ENCODE measurements at regions not wholly inside any gene's neighbourhood (a gene's known extent, or its start where the extent isn't known, plus 50 kb on each side); places are given as distances from the start of the nearest gene placed in this dataset.
"Not testable (repeated sequence)": the region's sequence is repeated elsewhere in the genome, so short reads cannot be mapped to it uniquely, and the experiment has no call there.

DNA sequence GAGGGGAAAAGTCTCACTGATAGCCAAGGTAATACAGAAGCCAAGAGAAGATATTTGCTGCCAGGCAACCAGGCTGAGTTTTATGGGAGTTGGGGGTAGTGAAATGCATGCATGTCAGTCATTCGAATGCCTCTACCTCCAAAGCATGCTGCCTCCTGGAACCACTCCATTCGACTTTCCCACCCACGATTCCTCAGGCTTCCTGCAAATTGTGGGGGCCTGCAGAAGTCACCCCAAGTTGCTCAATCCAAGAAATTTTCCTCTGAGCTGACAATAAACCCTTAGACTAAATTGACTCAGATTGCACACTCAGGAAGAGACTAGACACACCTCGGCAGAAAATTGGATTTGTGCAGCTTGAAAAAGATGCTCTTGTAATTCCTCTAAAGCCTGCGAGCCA, 73.6 kb upstream of the GRK3 start:
- Mint-ChIP-seq H3K9me3 (peaks cover 6 to 7% of the 10 kb centered on the region in 2 donors), H3K36me3 (peaks cover 0 to 41% of the 10 kb centered on the region in 2 donors), H3K27ac (no peak overlapping the region)
- no peak for ATAC-seq
- no peak for DNase-seq (ENCODE audit: low spot score in 2 of 2)

DNA sequence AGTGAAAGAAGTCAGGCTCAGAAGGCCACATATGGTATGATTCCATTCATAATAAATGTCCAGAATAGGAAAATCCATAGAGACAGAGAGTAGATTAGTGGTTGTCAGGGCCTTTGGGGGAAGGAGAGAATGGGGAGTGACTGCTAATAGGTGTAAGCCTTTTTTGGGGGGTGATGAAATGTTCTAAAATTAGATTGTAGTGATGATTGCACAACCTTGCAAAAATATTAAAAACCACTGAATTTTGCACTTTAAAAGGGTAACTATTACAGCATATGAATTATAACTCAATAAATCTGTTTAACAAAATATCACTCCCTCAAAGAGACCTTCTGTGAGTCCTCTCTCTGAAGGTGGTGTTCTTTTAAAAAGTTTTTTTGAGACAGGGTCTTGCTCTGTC, 72.3 kb upstream of the GRK3 start:
- H3K9me3 Mint-ChIP-seq, result peaks cover 2 to 7% of the 10 kb centered on the region in 2 donors
- ATAC-seq (no peak), DNase-seq (ENCODE audit: low spot score in 2 of 2) (no peak)
- H3K36me3 Mint-ChIP-seq, result peaks cover 0 to 28% of the 10 kb centered on the region in 2 donors
- no peak overlapping the region for H3K27ac Mint-ChIP-seq

DNA sequence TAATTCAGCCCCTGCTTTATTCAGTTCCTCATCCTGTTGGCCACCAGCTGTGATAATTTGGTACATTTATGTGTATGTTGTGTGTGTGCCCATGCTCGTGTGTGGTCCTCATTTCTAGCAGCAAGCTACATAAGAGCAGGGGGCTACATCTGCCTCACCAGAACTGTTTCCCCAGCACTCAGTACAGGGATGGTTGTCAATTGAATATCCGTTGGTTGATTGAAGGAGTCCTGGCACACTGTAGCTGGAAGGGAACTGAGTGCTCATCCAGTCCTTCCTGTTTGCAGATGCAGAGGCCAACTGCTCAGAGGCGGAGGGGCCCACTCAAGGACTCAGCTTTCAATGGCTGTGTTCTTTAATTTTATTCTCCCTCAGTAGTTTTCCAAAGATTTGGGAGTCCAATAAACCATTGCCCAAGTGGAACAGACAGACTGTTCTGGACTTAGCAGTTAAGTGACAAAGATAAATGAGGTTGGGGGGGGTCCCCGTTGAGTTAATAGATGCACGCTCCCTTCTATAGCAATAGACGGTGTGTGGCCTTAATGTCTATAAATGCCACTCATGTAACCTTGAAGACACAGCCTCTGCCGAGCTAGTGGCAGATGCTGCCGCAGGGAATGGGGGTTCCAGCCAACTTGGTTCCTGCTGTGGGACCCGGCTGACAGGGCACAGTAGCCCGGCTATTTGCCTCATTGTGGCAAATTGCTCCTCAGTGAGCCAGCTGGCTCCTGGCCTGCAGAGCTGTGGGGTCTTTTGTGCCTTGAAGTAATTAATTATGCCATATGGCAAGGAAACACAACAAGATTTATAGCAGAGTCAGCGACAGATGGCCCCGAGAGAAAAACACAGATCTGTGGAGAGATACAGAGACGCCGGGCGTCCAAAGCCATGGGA, 71.4 kb upstream of the GRK3 start:
- no peak for ATAC-seq
- H3K27ac Mint-ChIP-seq, result no peak overlapping the region
- DNase-seq (ENCODE audit: low spot score in 2 of 2), result no peak
- H3K36me3 Mint-ChIP-seq, result peaks cover 0 to 24% of the 10 kb centered on the region in 2 donors
- H3K9me3 Mint-ChIP-seq, result peaks cover 0 to under 1% of the 10 kb centered on the region in 2 donors

DNA sequence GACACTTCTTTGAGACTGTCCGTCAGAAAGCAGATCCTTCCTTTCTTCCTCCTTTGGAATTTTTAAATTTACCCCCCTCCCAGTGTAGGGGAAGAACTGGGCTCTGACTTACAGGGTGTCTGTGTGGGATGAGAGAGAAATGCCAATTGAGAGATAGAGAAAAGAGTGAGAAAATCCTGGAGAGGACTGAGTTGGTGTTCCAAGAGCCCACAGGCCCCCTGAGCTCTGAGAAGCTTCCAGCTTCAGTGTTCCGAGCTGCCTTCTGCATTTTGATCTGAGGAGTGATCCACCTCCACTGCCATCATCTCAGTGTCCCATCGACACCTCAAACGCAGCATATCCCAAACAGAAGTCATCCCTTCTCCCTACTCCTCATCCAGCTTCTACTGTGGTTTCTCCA, 70.7 kb upstream of the GRK3 start:
- no peak for ATAC-seq
- no peak for DNase-seq (ENCODE audit: low spot score in 2 of 2)
- Mint-ChIP-seq H3K27ac (no peak overlapping the region), H3K9me3 (no peaks in the 10 kb centered on the region), H3K36me3 (peaks cover 0 to 21% of the 10 kb centered on the region in 2 donors)

DNA sequence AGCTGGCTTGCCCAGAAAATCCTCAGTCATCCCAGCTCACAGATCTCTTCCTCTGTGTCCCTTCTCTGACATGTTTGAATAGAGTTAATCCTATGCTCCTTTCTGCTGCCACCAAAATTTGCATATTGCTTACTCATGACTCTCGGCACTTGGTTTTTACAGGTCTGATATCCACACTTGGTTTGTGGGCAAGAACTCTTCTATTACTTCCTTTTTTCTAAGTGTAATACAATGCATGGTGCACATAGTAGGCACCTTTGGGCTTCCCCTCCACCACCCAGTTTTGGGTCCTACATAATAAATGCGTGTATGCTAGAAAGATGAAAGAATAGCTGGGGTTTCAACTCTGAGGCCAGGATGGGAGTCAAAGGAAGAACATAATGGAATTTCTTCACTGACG, 69.7 kb upstream of the GRK3 start:
- DNase-seq (ENCODE audit: low spot score in 2 of 2), result no peak
- ATAC-seq, result peak in 1 of 2 donors; percentile 36
- no peak overlapping the region for H3K27ac Mint-ChIP-seq

DNA sequence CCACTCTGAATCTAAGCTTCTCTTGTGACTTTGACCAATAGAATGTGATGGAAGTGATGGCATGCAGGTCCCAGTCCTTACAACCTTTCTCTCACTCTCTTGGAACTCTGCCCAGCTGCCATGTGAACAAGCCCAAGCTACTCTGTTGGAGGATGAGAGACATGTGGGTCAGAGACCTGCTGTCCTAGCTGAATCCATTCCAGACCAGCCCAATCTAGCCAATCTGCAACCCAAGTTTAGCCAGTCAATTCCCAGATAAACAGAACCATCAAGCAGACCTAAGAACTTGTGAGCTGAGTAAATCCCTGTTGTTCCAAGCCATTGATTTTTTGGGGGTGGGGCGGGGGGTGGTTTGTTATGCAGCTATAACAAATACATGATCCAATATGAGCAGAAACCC, 69.2 kb upstream of the GRK3 start:
- Mint-ChIP-seq H3K27ac (no peak overlapping the region), H3K36me3 (peaks cover 0 to 10% of the 10 kb centered on the region in 2 donors), H3K9me3 (no peaks in the 10 kb centered on the region)
- no peak for ATAC-seq
- DNase-seq (ENCODE audit: low spot score in 2 of 2), result no peak

More for the DNA sequence above, 69.7 kb upstream of the GRK3 start:
- Mint-ChIP-seq H3K36me3 (peaks cover 0 to 15% of the 10 kb centered on the region in 2 donors), H3K9me3 (no peaks in the 10 kb centered on the region)

DNA sequence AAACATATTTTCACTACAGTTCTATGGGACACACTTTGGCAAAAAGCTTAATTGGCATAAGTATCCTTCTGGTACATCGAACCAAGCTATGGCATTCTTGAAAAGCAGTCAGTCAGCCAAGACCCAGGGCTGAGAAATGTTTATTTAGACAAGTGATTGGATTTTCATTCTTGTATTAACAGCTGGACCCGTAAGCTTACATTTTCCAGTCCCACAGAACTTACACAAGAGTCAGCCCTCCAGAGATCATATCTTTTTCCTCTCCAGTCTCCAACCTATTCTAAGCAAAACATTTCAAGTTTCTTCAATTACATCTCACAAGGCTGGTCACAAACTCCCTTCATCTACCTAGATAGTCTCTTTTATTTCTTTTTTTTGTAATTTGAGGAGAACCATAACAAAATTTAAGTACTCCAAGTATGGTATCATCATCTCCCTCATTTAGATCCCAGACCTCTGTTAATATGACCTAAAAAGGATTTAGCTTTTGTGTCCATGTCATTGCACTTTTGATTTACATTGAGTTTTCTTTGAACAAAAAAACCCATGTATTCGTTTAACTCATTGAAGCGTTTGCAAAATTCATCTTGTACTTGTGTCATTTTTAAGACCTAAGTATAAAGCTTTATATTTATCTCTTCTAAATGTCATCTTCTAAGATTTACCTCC, 67.9 kb upstream of the GRK3 start:
- no peak overlapping the region for H3K27ac Mint-ChIP-seq
- peaks cover 0 to 10% of the 10 kb centered on the region in 2 donors for H3K36me3 Mint-ChIP-seq
- no peaks in the 10 kb centered on the region for H3K9me3 Mint-ChIP-seq
- no peak for DNase-seq (ENCODE audit: low spot score in 2 of 2)
- ATAC-seq, result no peak

DNA sequence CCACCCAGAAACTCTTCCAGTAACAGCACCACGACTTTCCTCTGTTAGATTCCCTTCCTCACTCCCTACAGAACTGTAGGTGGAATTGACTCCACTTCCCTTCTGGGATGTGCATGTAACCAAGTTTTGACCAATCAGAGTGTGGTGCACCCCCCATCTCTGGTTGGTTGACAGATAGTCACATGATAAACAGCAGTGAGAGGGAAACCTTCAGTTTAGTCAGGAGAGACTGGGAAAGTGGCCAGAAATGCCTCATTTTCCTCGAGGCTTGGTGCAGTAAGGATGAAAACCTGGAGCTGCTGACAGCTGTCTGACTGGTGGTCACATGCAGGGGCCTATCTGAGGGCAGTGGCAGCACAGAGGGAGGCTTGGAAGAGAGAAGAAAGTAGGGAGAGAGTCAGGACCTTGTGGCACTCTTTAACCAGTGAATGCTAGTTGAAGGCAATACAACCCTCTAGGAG, 67.3 kb upstream of the GRK3 start:
- ATAC-seq (no peak), DNase-seq (ENCODE audit: low spot score in 2 of 2) (no peak)
- Mint-ChIP-seq H3K9me3 (no peaks in the 10 kb centered on the region), H3K27ac (no peak overlapping the region), H3K36me3 (peaks cover 0 to 10% of the 10 kb centered on the region in 2 donors)

DNA sequence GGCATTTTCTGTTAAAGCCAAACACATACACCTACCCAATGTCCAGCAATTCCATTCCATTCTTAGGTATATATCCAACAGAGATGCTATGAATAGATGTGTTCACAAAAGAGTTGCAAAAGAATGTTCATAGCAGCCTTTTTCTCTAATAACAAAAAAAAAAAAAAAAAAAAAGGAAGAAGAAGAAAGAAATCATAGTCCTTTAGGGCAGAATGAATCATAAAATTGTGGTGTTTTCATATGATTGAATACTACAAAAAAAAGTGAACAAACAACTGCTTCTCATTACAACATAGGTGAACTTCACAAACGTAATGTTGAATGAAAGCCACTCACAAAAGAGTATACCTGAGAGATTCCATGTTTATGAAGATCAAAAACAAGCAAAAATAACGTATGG, 66.8 kb upstream of the GRK3 start:
- DNase-seq (ENCODE audit: low spot score in 2 of 2), result no peak
- no peaks in the 10 kb centered on the region for H3K9me3 Mint-ChIP-seq
- no peak overlapping the region for H3K27ac Mint-ChIP-seq
- ATAC-seq, result no peak
- H3K36me3 Mint-ChIP-seq, result peaks cover 0 to 10% of the 10 kb centered on the region in 2 donors

DNA sequence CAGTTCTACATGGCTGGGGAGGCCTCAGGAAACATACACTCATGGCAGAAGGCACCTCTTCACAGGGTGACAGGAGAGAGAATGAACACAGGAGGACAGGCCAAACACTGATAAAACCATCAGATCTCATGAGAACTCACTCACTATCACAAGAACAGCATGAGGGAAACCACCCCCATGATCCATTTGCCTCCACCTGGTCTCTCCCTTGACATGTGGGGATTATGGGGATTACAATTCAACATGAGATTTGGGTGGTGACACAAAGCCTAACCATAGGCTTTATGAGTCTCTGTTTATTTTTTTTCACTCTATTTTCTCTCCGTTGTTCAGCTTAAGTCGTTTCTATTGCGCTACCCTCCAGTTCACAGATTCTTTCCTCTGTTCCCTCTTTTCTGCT, 63.8 kb upstream of the GRK3 start:
- not testable (repeated sequence) for H3K36me3 Mint-ChIP-seq; H3K27ac Mint-ChIP-seq; H3K9me3 Mint-ChIP-seq; ATAC-seq; DNase-seq (ENCODE audit: low spot score in 2 of 2)

DNA sequence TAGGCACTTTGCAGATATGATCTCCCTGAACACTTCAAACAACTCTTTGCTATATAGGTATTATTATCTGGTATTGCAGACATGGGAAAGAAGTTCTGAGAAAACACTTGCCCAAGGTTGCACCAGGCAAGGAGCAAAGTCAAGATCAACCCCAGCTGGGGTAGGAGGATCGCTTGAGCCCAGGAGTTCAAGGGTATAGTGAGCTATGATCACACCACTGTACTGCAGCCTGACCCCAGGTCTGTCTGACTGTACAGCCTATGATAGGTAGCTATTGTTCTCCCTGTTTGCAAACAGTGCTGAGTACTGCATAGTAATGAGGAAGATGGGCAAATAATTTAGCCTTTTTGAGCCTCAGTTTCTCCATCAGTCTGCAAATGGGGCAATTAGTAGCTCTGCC, 60.5 kb upstream of the GRK3 start:
- H3K27ac Mint-ChIP-seq, ATAC-seq, H3K9me3 Mint-ChIP-seq: not testable (repeated sequence)

DNA sequence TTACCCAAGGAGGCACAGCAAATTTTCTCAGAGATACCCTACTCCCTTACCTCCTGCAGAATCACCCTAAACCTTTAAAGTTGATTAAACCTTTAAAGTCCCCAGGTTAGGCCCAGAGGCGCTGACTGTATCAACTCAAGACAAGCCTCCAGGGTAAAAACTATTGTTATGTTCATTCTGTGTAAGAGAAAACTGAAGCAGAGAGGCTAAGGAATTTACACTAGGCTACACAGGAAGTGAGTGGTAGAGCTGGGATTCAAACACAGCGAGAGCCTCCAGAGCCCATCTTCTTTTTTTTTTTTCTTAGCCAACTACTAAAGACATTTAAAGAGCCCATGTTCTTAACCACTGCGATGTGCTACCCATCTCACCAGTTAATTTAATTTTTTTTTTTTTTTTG, 56.3 kb upstream of the GRK3 start:
- no peaks in the 10 kb centered on the region for H3K9me3 Mint-ChIP-seq
- DNase-seq (ENCODE audit: low spot score in 2 of 2), result no peak
- H3K36me3 Mint-ChIP-seq, result peaks cover 0 to 5% of the 10 kb centered on the region in 2 donors
- no peak for ATAC-seq
- no peak overlapping the region for H3K27ac Mint-ChIP-seq

More for the DNA sequence above, 60.5 kb upstream of the GRK3 start:
- not testable (repeated sequence) for DNase-seq (ENCODE audit: low spot score in 2 of 2); H3K36me3 Mint-ChIP-seq

DNA sequence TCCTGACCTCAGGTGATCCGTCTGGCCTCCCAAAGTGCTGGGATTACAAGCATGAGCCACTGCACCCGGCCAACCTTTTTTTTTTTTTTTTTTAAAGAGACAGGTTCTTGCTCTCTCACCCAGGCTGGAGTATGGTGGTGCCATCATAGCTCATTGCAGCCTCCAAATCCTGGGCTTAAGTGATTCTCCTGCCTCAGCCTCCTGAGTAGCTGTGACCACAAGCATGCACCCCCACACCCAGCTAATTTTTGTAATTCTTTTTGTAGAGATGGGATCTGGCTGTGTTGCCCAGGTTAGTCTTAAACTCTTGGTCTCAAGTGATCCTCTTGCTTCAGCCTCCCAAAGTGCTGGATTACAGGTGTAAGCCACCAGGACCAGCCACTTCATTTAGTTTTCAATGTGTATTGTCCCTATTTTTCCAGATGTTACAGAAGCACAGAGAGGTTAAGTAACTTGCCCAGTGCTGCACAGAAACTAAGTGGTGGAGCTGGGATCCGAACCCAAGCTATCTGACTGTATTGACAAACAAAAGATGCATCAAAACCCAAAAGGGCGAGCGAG, 55.6 kb upstream of the GRK3 start:
- no peak overlapping the region for H3K27ac Mint-ChIP-seq
- DNase-seq (ENCODE audit: low spot score in 2 of 2), result no peak
- ATAC-seq, result no peak
- H3K36me3 Mint-ChIP-seq, result peaks cover 0 to 5% of the 10 kb centered on the region in 2 donors
- H3K9me3 Mint-ChIP-seq, result no peaks in the 10 kb centered on the region

DNA sequence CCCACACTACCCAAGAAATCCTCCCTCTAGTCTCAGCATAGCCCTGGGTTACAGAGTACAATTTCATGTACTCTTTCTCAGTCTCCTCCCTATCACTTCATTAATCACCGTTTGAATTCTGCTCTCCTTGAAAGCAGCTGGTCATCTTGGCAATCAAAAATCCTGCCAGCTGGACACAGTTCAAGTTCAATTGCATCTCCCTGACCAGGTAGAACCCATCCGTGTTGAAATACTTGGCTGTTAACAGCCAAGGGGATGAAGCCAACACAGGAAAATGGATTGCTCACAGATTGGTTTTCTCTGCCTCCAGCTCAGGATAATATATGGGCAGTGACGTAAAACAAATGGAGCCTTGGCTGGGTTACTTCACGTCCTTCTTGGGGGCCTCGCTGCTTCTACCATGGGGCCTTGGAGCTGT, 55.1 kb upstream of the GRK3 start:
- no peaks in the 10 kb centered on the region for H3K9me3 Mint-ChIP-seq
- H3K27ac Mint-ChIP-seq, result no peak overlapping the region
- no peak for DNase-seq (ENCODE audit: low spot score in 2 of 2)
- H3K36me3 Mint-ChIP-seq, result peaks cover 0 to 5% of the 10 kb centered on the region in 2 donors
- ATAC-seq, result no peak

DNA sequence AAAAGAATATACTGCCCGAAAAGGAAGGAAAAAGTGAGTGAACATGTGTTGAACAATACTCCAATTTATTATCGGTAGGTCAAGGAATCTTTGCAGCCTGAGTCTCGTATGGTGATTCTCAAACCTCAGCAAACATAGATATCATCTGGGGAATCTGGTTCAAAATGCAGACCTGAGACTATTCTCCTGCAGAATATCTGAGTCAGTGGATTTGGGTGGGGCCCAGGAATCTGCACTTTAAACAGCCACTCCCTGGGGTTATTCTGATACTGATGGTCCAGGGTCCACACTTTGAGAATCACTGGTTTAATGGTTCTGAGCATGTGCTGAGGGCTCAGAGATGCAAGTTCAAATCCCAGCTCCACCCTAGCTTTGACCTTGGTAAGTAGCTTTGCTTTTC, 53.6 kb upstream of the GRK3 start:
- no peak for ATAC-seq
- no peak for DNase-seq (ENCODE audit: low spot score in 2 of 2)
- Mint-ChIP-seq H3K9me3 (no peaks in the 10 kb centered on the region), H3K27ac (no peak overlapping the region), H3K36me3 (peaks cover 0 to 5% of the 10 kb centered on the region in 2 donors)

DNA sequence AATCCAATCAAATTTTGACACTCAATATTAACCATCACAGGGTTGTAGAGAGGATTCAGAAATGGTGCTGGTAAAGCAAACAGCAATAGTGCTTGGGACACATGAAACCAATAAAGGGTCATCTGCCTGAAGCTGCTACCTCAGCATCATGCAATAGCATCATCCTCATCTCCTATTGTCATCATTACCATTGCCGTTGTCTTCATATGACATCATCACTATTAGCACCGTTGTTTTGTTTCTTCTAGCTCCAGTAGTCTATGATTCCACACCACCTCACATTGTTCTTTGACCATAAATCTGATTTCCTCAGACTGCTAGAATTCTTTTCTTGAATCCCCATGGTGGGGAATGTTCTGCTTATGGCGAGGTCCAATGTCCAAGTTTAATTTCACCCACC, 52.8 kb upstream of the GRK3 start:
- peaks cover 0 to 5% of the 10 kb centered on the region in 2 donors for H3K36me3 Mint-ChIP-seq
- H3K27ac Mint-ChIP-seq, result no peak overlapping the region
- no peaks in the 10 kb centered on the region for H3K9me3 Mint-ChIP-seq
- no peak for ATAC-seq
- DNase-seq (ENCODE audit: low spot score in 2 of 2), result no peak

DNA sequence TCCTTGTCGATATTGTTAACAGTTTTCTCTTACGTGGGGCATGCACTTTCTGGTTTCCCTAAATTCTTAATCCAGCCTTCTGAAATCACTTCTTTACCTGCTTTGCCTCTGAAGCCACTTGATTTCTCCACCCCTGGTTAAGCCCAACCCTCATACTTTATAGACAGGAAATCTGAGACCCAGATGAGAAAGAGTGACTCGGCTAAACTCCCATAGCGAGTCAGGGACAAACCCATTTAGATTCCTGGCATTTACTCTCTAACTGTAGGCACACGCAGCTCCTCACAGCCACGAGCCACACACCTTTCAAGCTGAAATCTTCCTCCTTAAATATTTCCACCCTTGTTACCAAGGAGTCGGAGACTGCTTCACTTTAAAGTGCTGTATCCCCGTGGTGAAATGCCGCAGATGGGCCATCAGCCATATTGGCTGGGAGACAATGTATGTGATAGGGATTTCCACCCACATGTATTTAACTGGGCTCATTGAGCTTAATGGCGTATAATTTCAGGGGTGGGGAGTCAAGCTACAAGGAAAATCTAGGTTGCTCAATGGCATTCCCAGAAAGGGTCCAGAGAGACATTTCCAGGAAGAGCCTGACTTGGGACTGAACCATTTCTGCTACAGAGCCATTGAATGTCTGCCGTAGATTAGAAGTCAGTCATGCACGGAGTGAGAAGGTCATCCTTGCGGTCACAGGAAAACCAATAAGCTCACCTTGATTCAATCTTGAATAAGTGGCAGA, 49.9 kb upstream of the GRK3 start:
- no peak for DNase-seq (ENCODE audit: low spot score in 2 of 2)
- H3K27ac Mint-ChIP-seq, result no peak overlapping the region
- no peaks in the 10 kb centered on the region for H3K9me3 Mint-ChIP-seq
- ATAC-seq, result no peak
- peaks cover 0 to 5% of the 10 kb centered on the region in 2 donors for H3K36me3 Mint-ChIP-seq
